22Rv1 (cell line): ENCODE measurements at regions not wholly inside any gene's neighbourhood (a gene's known extent, or its start where the extent isn't known, plus 50 kb on each side); places are given as distances from the start of the nearest gene placed in this dataset.
A peak's percentile ranks its signal among the peaks of the same experiment; 100 is the strongest.

ENCODE experiments used
- H3K27ac ChIP-seq: fragments of 450-650 bp; 2 replicates; pipeline ENCODE4 v1.5.1; 2017
- CTCF ChIP-seq: fragments of 450-650 bp; IDR thresholded peaks from 2 replicates; pipeline ENCODE4 v1.5.1; 2017; ENCODE audit warnings: mild to moderate bottlenecking
- ZFX ChIP-seq: fragments of 450-650 bp; IDR thresholded peaks from 2 replicates; pipeline ENCODE4 v1.6.1; 2017; ENCODE audit warnings: antibody characterized with exemption, borderline replicate concordance

GRCh38 chr3:5572168-5572567, 384.7 kb downstream of the EDEM1 start:
- no peak overlapping the region for H3K27ac ChIP-seq

DNA sequence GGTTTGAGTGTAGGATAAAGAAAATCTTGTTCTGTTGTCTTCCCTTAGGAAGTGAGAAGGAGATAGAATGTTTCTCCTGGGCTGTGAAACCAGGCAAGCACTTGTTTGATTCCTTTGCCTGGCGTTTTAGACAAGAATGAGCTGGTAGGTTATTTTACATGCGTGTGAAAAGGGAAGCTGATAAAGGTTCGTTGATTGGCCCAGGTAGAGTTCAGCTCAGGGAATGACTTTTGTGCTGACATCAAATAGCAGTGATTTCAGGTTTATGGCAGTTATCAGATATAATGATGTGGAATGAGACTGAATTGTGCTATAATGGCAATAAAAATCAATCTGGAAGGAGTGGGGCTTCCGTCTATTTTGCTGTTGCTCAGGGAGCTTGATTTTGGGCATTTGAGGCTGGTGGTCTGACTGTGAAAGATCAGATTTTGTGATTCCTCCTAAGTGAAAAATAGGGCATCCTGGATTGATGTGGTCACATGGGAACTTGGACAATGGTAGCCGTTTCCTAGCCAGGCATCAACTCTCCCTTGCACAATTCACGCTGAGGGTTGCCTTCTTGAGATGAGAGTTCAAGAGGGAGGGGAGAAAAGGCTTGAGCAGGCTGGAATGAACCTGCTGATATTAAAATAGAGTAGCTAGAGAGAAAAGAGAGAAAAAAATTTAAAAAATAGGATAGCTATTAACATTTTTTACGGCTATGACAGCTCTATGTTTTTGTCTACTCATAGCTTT, 388.9 kb downstream of the EDEM1 start:
- TF ChIP-seq CTCF (no peak), ZFX (no peak)
- H3K27ac ChIP-seq, result no peak overlapping the region

More at GRCh38 chr3:5572168-5572567, 384.7 kb downstream of the EDEM1 start:
- no peak for TF ChIP-seq ZFX
- no peak for TF ChIP-seq CTCF

DNA sequence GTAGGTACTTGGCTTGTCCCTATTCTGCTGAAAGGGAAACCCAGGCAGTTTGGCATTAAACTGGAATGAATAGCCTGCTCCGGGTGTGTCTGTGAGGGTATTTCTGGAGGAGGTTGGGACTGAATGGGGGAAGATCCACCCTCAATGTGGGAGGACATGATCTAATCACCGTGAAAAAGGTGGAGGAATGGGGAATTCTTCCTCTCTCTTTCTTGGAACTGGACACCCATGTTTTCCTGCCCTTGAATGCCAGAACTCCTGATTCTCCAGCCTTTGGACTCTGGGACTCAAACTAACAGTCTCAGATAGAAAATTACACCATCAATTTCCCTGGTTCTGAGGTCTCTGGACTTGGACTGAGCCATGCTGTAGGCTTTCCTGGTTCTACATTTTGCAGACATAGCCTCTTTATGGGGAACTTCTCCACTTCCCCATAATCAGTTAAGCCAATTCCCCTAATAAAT, 391.7 kb downstream of the EDEM1 start:
- TF ChIP-seq CTCF (no peak), ZFX (no peak)

GRCh38 chr3:5579946-5580345, 392.4 kb downstream of the EDEM1 start:
- TF ChIP-seq ZFX (no peak), CTCF (no peak)
- no peak overlapping the region for H3K27ac ChIP-seq

More for the DNA sequence above, 391.7 kb downstream of the EDEM1 start:
- H3K27ac ChIP-seq, result no peak overlapping the region

GRCh38 chr3:5580826-5581225, 393.3 kb downstream of the EDEM1 start:
- TF ChIP-seq CTCF (no peak), ZFX (no peak)
- H3K27ac ChIP-seq, result no peak overlapping the region

GRCh38 chr3:5581743-5582142, 394.2 kb downstream of the EDEM1 start:
- no peak for TF ChIP-seq CTCF
- TF ChIP-seq ZFX, result no peak
- no peak overlapping the region for H3K27ac ChIP-seq

- H3K27ac ChIP-seq, result no peak overlapping the region
- TF ChIP-seq ZFX, result no peak
- TF ChIP-seq CTCF, result peak; percentile 22; the same call in 1 of the 2 replicates
Measured at GRCh38 chr3:5583920-5584319, 396.4 kb downstream of the EDEM1 start.
